Endothelial cell of umbilical vein (primary cell): ENCODE measurements at regions not wholly inside any gene's neighbourhood (a gene's known extent, or its start where the extent isn't known, plus 50 kb on each side); places are given as distances from the start of the nearest gene placed in this dataset.

ENCODE experiments used
- BruUV-seq: library from RNA; stranded (reverse); fragments of 400-500 nt; replicated peaks from 2 replicates; lab custom pipeline; 2021; lab: Mats Ljungman, UMichigan
- CTCF ChIA-PET: fragments of 300-600, 350-600 bp; sonication (Branson Sonifier 250); formaldehyde crosslinking; loops from one replicate; lab custom pipeline; 2021; ENCODE audit warnings: antibody characterized with exemption, inconsistent platforms; lab: Charles Lee
- POLR2A ChIA-PET: fragments of 300-600, 350-600 bp; sonication (Branson Sonifier 250); formaldehyde crosslinking; loops from one replicate; lab custom pipeline; 2021; ENCODE audit warnings: antibody characterized with exemption, inconsistent platforms; lab: Charles Lee
- DNase-seq: peaks from one replicate; pipeline ENCODE4 v3.0.0-alpha.2; 2011; ENCODE audit warnings: low read depth, low spot score
- FAIRE-seq: peaks from 2 replicates; lab custom pipeline; 2011; peaks lifted over from hg19 to GRCh38; lab: Jason Lieb, UNC
- H2AFZ ChIP-seq: 2 replicates; pipeline ENCODE4 v1.6.0; 2012; ENCODE audit warnings: low read depth, low read length, control low read depth, inconsistent platforms
- H3K27ac ChIP-seq: 2 replicates; pipeline ENCODE4 v1.5.1; 2011; ENCODE audit warnings: low read depth, mild to moderate bottlenecking, control low read depth, low read length, moderate library complexity; ENCODE audit not compliant: insufficient read depth
- H3K27me3 ChIP-seq, 2 experiments: 2 replicates each; pipeline versions ENCODE4 v1.6.0 to v1.6.1; 2011; ENCODE audit warnings: low read length in 2 of 2, mixed read lengths in 1 of 2; ENCODE audit not compliant: control insufficient read depth in 2 of 2, insufficient read depth in 2 of 2
- H3K36me3 ChIP-seq, 2 experiments: 2 replicates in 1 of 2; 3 replicates in 1 of 2; pipeline ENCODE4 v1.5.1; 2011; ENCODE audit warnings: low read length in 2 of 2, mild to moderate bottlenecking in 1 of 2, moderate library complexity in 1 of 2; ENCODE audit not compliant: control insufficient read depth in 2 of 2, insufficient read depth in 2 of 2; ENCODE audit errors: extremely low read depth in 1 of 2
- H3K4me1 ChIP-seq: 3 replicates; pipeline ENCODE4 v1.5.1; 2011; ENCODE audit warnings: mild to moderate bottlenecking, low read length; ENCODE audit not compliant: control insufficient read depth, insufficient read depth; ENCODE audit errors: extremely low read depth
- H3K4me2 ChIP-seq: 2 replicates; pipeline ENCODE4 v1.6.1; 2011; ENCODE audit warnings: low read length, control low read depth, mixed read lengths; ENCODE audit not compliant: insufficient read depth
- H3K4me3 ChIP-seq, 3 experiments: fragments of 200-600 bp in 1 of 3; sonication (generic), shearing (Covaris generic) in 1 of 3; replicated peaks in 1 of 3; 2 replicates each; pipeline ENCODE4 v1.5.1; 2011 to 2016; ENCODE audit warnings: control low read depth in 3 of 3, low read length in 3 of 3, mild to moderate bottlenecking in 2 of 3, inconsistent platforms in 1 of 3, low read depth in 1 of 3, moderate library complexity in 1 of 3; ENCODE audit not compliant: insufficient read depth in 1 of 3
- H3K79me2 ChIP-seq: 2 replicates; pipeline ENCODE4 v1.6.0; 2012; ENCODE audit warnings: low read length, inconsistent platforms; ENCODE audit not compliant: control insufficient read depth, insufficient read depth
- H3K9ac ChIP-seq: replicated peaks from 2 replicates; pipeline ENCODE3; 2011; ENCODE audit warnings: low read length, control low read depth; ENCODE audit not compliant: insufficient read depth; ENCODE audit errors: extremely low read depth
- H3K9me1 ChIP-seq: replicated peaks from 3 replicates; pipeline ENCODE4 v1.6.0; 2011; ENCODE audit warnings: mild to moderate bottlenecking, low read length; ENCODE audit not compliant: control insufficient read depth, insufficient read depth; ENCODE audit errors: extremely low read depth
- H3K9me3 ChIP-seq: replicated peaks from 2 replicates; pipeline ENCODE4 v1.5.1; 2012; ENCODE audit warnings: low read length, inconsistent platforms; ENCODE audit not compliant: control insufficient read depth, insufficient read depth
- H4K20me1 ChIP-seq: replicated peaks from 2 replicates; pipeline ENCODE3; 2011; ENCODE audit warnings: mild to moderate bottlenecking, low read length; ENCODE audit not compliant: control insufficient read depth, insufficient read depth; ENCODE audit errors: extremely low read depth
- CTCF ChIP-seq, 2 donors: IDR thresholded peaks; 1 replicate in 1 of 2; 2 replicates in 1 of 2; pipeline ENCODE4 v1.5.1; 2011; ENCODE audit warnings: low read length in 2 of 2, mild to moderate bottlenecking in 2 of 2, moderate library complexity in 2 of 2, control low read depth in 1 of 2, inconsistent platforms in 1 of 2, low read depth in 1 of 2; ENCODE audit not compliant: insufficient read depth in 1 of 2; ENCODE audit errors: extremely low read depth in 1 of 2
- EZH2 ChIP-seq: IDR thresholded peaks from 2 replicates; pipeline ENCODE4 v1.6.1; 2012; ENCODE audit warnings: borderline replicate concordance, low read depth, mild to moderate bottlenecking, moderate library complexity, low read length, inconsistent platforms; ENCODE audit not compliant: severe bottlenecking
- FOS ChIP-seq: IDR thresholded peaks from 2 replicates; pipeline ENCODE4 v1.6.1; 2011; ENCODE audit warnings: mild to moderate bottlenecking, low read length, moderate library complexity, borderline replicate concordance; ENCODE audit not compliant: insufficient read depth
- GATA2 ChIP-seq: IDR thresholded peaks from 2 replicates; pipeline ENCODE4 v1.7.0; 2011; ENCODE audit warnings: low read depth, mild to moderate bottlenecking, moderate library complexity, mixed read lengths, low read length; ENCODE audit not compliant: insufficient read length, insufficient read depth
- JUN ChIP-seq: IDR thresholded peaks from 2 replicates; pipeline ENCODE4 v1.6.1; 2011; ENCODE audit warnings: borderline replicate concordance, low read depth; ENCODE audit not compliant: insufficient read length, insufficient read depth
- MAX ChIP-seq: IDR thresholded peaks from 2 replicates; pipeline ENCODE4 v1.6.1; 2011; ENCODE audit not compliant: insufficient read depth, insufficient read length
- MYC ChIP-seq: IDR thresholded peaks from one replicate; pipeline ENCODE4 v1.6.1; 2011; ENCODE audit warnings: mild to moderate bottlenecking, low read depth, low read length
- POLR2A ChIP-seq: IDR thresholded peaks from 2 replicates; pipeline ENCODE4 v1.6.1; 2012; ENCODE audit warnings: low read depth, mild to moderate bottlenecking, control low read depth, low read length
- POLR2AphosphoS5 ChIP-seq: IDR thresholded peaks from 2 replicates; pipeline ENCODE4 v1.6.1; 2012; ENCODE audit warnings: low read depth, mild to moderate bottlenecking, control low read depth, low read length, moderate library complexity; ENCODE audit not compliant: insufficient read depth
- dilution Hi-C: fragments of 300-500 bp; cut with MboI; formaldehyde crosslinking; loops from one replicate; pipeline ENCODE4 v1.15.0; 2019; ENCODE audit warnings: low sequenced_read_pairs; ENCODE audit not compliant: extremely low pct_ligation_motif_present
- intact Hi-C: fragments of 100-400 bp; cut with micrococcal nuclease; formaldehyde crosslinking; loops from one replicate; pipeline ENCODE4 v1.10.0; 2022

GRCh38 chr13:109510013-109510412, 276.4 kb downstream of the IRS2 start:
- no peak overlapping the region for H3K4me3 ChIP-seq
- no TSS peak for BruUV-seq
- H3K27ac ChIP-seq: no peak overlapping the region
- H3K36me3 ChIP-seq: no peaks in the 10 kb centered on the region
- H3K9me3 ChIP-seq: no peaks in the 10 kb centered on the region
- ChIA-PET CTCF (interaction anchor here (0.9 kb wide), 1 partner anchor 364 kb away, joined by 3 read pairs; no protein-coding TSS in a partner anchor), POLR2A (no interaction called here)
- no peak for DNase-seq
- H3K4me2 ChIP-seq: no peak overlapping the region
- H3K9ac ChIP-seq: no peak overlapping the region
- no peak overlapping the region for H2AFZ ChIP-seq
- intact Hi-C loops: no loop called here
- no peak for TF ChIP-seq POLR2AphosphoS5
- no peak for TF ChIP-seq MYC
- TF ChIP-seq GATA2: no peak
- no peak for TF ChIP-seq JUN
- TF ChIP-seq CTCF (IDR thresholded peaks at IDR 0.05; ENCODE audit: extremely low read depth in 1 of 2, insufficient read depth in 1 of 2, low read depth in 1 of 2, low read length in 2 of 2): no peak
- TF ChIP-seq FOS: no peak
- TF ChIP-seq MAX: no peak
- TF ChIP-seq EZH2: no peak
- no peak for TF ChIP-seq POLR2A
- FAIRE-seq: no peak
- H3K9me1 ChIP-seq: no peaks in the 10 kb centered on the region
- no peaks in the 10 kb centered on the region for H3K27me3 ChIP-seq
- dilution Hi-C loops: no loop called here
- H4K20me1 ChIP-seq: no peaks in the 10 kb centered on the region
- no peaks in the 10 kb centered on the region for H3K79me2 ChIP-seq
- no peaks in the 10 kb centered on the region for H3K4me1 ChIP-seq
